Thyroid gland (tissue), 4 donors: ENCODE measurements at regions not wholly inside any gene's neighbourhood (a gene's known extent, or its start where the extent isn't known, plus 50 kb on each side); places are given as distances from the start of the nearest gene placed in this dataset.

Source experiments
- POLR2A ChIP-seq, 2 donors: fragments of 450-650 bp; IDR thresholded peaks; one replicate each; pipeline ENCODE4 v1.6.1; 2017; ENCODE audit warnings: antibody characterized with exemption in 2 of 2, mild to moderate bottlenecking in 2 of 2, moderate library complexity in 1 of 2
- TF ChIP-seq, protein P1 (sequence below), 6 experiments: fragments of 200-600 bp in 3 of 6; fragments of 450-650 bp in 3 of 6; sonication (generic) in 3 of 6; IDR thresholded peaks; one replicate each; pipeline ENCODE4 v1.5.1; 2016 to 2019; ENCODE audit warnings: antibody characterized with exemption in 6 of 6, mild to moderate bottlenecking in 2 of 6, inconsistent platforms in 1 of 6, moderate library complexity in 1 of 6

DNA sequence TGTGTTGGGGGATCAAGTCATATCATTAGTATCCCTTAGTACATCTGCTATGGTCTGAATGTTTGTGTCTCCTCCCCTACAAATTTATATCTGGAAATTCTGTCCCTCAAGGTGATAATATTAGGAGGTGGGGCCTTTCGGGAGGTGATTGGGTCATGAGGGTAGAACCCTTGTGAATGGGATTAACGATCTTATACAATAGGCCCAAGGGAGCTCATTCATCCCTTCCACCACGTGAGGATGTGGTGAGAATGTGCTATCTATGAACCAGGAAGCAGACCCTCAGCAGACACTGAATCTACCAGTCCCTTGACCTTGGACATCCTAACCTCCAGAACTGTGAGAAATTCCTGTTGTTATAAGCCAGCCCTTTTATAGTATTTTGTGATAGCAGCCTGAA lies 110.7 kb downstream of the PTCSC3 start:
- TF ChIP-seq, protein P1, sequence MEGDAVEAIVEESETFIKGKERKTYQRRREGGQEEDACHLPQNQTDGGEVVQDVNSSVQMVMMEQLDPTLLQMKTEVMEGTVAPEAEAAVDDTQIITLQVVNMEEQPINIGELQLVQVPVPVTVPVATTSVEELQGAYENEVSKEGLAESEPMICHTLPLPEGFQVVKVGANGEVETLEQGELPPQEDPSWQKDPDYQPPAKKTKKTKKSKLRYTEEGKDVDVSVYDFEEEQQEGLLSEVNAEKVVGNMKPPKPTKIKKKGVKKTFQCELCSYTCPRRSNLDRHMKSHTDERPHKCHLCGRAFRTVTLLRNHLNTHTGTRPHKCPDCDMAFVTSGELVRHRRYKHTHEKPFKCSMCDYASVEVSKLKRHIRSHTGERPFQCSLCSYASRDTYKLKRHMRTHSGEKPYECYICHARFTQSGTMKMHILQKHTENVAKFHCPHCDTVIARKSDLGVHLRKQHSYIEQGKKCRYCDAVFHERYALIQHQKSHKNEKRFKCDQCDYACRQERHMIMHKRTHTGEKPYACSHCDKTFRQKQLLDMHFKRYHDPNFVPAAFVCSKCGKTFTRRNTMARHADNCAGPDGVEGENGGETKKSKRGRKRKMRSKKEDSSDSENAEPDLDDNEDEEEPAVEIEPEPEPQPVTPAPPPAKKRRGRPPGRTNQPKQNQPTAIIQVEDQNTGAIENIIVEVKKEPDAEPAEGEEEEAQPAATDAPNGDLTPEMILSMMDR (IDR thresholded peaks at IDR 0.05), result no peak
- no peak for TF ChIP-seq POLR2A (IDR thresholded peaks at IDR 0.05)
